Activated CD4-positive, CD25-positive, alpha-beta regulatory T cell treated with anti-CD3 and anti-CD28 coated beads, Interleukin-2, amount 50 U/mL, for 24 hours (primary cell): ENCODE measurements at regions not wholly inside any gene's neighbourhood (a gene's known extent, or its start where the extent isn't known, plus 50 kb on each side); places are given as distances from the start of the nearest gene placed in this dataset.

Source experiments
- ATAC-seq, 2 donors: fragments of 150-1000 bp; cut with Tn5 transposase; one replicate each; pipeline ENCODE4 v1.10.0; 2021; ENCODE audit warnings: mild to moderate bottlenecking in 1 of 2, moderate library complexity in 1 of 2

DNA sequence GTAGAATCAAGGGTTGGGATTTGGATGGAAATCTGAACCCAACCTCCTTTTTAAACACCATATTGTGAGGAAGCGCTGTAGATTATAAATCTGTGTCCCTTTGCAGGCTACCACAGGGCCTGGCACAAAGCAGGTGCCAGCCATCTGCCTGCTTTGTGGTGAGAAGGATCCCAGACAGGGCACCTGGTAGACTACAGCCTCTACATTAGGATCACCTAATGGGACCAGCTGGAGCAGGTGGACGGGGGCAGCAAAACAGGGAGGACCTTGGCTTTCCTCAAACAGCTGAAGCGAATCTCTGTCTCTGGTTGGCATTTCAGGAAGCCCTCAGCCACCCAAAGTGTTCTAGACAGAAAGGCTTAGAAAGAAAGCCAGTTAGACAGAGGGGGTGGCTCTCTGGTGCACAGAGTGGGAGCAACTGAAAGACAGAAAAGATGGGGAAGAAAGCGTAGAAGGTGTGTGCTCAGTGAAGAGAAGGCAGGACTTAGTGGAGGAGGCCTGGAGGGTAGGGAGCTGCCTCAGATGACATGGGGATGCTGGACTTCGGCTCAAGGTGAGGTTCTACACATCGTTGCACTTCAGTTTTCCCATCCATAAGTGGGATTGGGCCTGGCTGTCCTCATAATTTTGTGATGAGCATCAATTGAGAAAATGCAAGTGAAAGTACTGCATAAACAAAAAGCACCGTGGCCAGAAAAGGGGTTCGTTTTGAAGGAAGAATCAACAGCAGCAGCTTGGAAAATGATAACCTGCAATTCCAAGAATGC, 350.8 kb downstream of the CYRIA start:
- ATAC-seq, result no peak

DNA sequence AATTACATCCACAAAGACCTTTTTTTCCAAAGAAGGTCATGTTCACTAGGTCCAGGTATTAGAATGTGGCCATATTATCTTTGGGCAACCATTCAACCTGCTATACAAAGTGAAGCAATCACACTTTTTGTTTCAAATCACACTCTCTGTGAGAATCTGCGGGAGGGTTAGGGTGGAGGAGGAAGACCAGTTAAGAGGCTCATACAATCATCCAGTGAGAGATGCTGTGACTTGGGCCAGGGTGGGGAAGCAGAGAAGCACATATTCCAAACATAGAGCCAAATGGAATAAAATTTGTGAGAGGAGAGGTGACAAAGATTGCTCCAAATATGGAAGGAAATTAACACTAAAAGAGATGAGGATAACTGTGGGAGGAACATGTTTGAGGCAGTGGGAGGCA, 351.6 kb downstream of the CYRIA start:
- ATAC-seq, result no peak

DNA sequence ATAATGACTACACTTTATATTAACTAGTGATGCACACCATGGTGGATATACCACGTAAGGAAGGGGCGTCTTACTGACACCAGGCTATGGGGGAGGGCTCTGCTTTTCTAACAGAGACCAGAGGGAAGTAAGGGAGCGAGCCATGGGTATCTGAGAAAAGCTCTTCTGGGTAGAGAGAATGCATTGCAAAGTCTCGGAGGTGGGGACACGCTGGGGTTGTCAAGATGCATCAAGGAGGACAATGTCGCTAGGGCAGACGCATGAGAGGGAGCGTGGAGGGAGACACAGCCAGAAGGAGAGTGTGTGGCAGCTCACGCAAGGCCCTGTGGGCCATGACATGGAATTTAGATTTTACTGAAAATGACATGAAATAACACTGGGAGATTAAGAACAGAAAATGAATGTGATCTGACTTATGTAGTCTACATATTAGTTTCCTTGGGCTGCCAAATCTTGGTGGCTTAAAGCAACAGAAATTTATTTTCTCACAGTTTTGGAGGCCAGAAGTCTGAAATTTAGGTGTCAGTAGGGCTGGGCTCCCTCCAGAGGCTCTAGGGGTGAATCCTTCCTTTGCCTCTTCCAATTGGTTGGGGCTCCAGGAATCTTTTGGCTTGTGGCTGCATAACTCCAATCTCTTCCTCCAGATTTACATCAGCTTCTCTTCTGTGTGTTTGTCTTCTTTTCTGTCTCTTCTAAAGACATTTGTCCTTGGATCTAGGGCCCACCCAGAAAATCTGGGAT, 352.2 kb downstream of the CYRIA start:
- ATAC-seq, result no peak

DNA sequence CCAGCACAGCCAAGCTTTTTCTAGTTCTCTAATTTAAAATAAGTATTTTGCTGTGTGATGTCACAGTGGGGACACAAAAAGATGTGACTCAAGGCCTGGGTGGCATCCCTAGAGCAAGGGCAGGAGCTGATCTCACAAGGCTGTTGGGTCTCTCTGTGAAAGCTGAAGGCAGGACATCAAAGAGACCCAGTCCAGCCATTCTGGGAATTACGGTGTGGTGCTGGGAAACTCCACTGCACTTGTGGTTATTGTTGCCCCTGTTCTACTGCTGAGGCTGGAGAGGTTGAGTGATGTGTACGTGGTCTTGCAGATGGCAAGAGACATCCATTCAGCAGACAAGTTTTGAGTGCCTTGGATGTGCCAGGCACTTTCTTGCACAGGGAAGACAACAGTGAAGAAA, 352.9 kb downstream of the CYRIA start:
- no peak for ATAC-seq

DNA sequence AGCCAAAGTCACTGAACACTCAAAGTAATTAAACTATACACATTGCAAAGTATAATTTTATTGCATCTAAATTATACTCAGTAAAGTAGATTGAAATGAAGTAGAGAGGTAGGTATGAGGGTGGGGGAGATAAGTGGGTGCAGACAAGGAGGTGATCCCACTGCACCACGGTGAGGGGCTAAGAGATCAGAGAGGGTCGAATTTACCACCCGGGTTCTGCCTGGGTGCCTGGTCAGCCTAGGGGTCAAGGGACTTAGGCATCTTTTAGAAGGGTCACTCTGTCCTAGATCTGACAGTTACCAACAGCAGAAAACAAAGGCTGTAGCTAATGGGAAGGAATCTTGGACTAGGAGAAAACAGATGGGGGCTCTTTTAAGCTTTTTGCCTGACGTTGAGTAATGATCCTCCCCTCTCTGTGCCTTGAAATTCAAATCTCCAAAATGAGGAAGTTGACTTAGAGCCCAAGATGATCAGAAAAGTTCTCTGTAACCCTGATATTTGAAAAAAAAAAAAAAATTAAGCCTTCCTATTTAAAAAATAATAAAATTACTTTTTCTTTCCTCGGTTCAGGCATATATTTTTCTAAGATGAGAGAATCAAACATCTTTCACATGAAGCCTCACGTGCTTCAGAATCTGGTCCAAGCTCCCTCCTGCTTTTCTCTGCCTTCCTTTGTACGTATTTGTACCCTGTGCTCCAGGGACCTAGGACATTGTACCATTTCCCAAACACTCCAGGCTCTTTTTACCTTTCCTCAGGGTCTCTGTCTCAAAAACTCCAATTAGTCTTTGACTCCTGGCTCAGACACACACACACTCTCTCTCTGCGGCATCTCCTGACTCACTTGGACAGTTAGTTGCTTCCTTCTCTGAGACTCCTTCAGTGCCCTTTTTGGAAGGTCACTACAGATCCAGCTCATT, 353.9 kb downstream of the CYRIA start:
- no peak for ATAC-seq

DNA sequence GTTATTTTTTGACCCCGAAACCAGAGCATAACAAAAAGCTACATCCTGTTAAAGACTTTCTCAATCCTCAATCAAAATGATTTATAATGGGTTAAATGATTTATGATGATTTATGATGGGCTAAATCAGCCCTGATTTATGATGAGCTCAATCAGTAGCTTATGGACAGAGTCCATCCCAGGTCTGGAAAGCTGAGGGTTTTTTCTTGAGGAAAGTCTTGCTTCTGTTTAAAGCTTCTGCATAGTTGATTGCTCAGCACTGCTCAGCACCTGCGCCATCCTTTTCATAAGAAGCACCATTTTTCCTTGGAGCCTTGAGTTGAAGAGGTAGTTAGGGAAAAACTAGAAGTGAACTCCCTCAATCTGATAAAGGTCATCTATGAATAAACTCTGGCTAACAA, 356.8 kb downstream of the CYRIA start:
- no peak for ATAC-seq

DNA sequence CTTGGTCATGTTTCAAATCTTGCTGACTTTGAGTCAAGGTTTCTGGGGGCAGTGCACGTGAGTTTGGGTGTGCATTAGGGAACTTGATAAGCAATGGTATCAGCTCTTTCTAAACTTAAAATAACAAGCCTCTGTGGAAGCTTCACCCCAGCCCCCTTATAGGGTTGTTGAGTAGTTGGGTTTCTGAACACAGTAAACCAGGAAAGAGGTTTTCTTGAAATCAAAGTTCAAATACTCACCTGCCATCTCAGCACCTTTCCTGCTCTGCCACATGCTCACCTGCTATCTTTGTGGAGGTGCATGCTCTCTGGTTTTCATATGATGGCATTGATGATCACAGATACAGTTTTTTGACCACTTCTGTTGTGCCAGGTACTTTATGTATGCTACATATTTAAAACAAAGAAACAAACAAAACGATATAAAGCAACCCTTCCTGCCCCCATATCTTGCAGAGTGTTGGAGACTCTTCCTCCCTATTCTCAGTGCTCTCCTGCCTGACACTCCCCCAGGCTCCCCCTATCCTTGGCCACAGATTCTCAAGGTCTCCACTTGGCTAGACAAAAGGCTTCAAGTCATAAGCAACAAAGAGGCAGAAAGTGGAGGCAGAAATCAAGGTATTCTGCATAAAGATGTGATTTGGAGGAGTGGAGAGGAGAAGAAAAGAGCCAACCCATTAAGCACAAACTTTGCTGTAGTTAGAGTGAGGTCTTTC, 360.6 kb downstream of the CYRIA start:
- no peak for ATAC-seq

DNA sequence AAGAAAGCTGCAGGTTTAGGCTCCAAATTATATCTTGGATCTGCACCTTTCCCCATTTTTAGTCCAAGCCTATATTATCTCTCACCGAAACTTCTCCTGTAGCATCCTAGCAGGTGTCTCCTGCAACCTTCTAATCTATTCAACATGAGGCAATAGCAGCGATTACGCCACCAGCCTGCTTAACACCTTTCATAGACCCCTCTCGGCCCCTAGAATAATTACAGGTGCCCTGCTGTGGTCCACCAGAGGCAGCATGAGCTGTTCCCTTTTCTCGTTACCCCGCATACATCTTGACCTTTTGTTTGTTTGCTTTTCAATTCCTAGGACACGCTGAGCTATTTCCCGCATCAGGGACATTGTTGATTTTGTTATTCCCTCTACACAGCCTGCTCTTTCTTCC, 361.9 kb downstream of the CYRIA start:
- ATAC-seq, result no peak

DNA sequence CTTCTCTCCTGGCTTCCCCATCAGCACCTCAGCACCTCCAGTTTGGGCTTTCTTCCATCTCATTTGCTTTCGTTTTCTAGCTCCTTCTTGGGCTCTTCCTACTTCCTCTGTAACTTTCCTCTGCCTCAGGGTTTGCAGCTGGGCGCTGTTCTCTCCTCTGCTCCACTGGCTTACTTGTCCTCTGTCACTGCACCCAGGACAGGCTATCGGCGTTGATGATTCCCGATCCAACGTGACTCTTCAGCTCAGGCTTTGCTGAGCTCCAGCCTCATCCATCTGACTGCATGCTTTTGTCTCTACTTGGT, 362.4 kb downstream of the CYRIA start:
- no peak for ATAC-seq

DNA sequence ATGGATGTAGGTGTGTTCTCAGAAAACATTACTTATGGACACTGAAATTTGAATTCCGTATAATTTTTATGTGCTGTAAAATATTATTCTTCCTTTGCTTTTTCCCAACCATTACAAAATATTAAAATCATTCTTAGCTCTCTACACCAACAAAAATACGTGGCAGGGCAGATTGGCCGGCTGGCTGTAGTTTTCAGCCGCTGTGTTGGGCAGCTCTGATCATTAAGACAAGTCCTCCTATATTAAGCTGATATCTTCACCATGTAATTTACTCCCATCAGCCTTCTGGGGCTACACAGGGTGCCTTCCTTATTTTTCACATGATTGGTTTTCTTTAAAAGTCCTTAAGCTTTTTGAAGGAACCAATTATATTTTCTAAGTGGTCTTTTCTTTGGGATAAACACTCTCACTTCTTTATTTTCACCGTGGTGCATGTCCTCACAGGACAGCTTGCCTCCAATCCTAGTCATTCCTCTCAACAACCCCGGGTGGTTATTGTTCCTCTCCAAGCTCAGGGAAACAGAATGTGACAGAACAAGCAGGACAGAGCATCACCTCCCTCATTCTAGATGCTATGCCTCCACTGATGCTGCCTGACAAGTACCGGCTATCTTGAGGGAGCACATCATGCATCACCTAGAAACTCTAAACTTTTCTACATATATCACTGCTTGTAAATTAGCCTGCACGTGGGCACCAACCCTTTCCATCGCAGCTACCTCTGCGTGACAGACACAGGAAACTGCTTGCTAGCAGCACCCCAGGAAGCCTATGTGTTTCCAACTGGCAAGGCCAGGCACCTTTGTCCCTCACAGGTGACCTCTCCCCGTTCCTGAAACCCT, 362.3 kb downstream of the MYCN start:
- ATAC-seq, result no peak

DNA sequence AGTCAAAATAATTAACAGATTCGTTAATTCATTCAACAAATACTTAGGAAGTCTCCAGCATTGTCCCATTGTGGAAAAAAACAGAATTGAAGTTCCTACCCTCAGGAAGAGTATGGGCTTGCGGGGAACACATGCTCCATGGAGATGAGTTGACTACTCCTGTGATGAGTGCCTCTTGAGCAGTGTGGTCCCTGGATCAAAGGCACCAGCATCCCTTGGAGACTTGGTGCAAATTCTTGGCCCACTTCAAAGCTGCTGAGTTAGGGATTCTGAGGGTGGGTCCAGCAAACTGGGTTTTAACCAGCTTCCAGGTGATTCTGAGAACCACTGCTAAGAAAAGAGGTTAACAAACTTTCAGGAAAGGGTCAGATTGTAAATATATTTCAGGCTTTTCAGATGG, 361.6 kb downstream of the MYCN start:
- no peak for ATAC-seq

DNA sequence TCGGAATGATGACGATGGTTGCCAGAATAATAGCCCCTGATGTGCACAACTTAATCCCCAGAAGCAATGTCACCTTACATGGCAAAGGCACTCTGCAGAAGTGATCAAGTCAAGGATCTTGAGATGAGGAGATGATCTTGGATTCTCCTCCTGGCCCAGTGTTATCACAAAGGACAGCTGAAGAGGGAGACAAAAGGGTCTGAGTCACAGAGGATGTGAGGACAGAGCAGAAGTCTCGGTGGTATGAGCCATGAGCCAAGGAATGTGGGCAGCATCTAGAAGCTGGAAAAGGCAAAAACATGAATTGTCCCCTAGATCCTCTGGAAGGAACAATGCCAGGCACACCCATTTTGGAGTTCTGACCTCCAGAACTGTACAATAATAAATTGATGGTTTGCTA, 358.5 kb downstream of the MYCN start:
- ATAC-seq, result no peak

DNA sequence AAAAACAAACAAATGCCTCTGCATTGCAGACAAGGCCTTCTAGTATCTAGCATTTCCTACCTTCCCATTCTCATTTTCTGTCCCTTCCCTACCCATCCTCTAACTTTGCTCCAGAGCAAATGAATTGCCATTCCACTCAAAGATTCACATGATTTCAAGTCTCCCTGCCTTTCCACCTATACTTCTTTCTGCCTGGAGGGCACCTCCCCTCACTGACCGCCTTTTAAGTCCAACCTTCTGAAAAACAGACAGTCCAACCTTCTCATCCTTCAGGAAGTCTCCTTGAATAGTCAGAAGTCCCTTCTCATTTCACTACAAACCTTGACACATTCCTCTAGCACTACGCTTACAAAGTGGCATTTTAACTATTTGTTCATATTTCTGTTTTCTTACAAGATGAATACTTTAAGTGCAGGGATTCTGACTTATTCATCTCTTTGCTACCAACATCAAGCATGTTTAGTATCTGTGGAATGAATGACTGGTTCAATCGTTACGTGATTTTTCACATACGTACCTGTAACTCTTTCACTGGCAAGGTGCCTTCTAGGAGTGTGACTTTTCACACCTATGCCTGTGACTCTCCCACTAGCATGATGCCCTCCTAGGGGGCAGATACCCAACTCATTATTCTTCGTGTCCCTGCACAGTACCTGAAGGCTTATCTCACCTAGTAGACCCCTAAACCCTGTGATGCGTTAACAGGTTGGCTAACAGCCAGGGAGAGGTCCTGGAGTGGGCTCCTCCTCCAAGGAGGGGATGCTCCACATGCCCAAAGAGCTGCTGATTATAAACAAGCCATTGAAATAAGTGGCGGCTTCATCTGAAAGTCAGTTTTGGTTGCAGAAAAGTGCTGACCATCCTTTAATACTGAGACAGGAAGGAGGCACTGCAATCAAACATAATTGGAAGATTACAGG, 356.2 kb downstream of the MYCN start:
- ATAC-seq, result no peak

DNA sequence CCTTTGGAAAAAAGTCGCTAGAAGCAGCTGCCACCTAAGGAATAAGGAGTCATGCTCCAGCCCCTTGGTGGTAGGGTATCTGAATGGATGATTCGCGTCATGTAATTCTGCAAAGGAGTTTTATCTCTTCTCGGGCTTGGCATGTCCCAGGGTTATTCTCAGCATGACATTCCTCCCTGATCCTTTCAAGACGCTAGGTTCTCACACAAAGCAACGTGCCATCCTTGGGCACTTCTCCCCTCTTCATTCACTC, 355.6 kb downstream of the MYCN start:
- no peak for ATAC-seq

DNA sequence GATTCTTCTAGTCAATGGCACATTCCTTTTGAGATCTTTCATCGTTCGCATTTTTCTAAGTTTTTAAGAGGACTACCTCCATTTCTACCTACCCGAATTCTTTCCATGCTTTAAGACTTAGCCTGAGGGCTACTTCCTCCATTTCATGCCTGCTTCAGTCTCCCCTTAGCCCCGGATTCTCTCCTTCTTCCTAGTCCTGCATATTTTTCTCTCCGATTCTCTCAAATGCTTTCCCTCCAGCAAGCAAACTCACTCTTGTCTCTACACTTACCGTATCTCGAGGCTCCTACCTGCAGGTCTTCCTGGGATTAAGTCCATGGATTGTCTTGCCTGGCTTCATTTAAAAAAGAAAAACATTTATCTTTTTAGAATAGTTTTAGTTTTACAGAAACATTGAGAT, 354.4 kb downstream of the MYCN start:
- ATAC-seq, result no peak

DNA sequence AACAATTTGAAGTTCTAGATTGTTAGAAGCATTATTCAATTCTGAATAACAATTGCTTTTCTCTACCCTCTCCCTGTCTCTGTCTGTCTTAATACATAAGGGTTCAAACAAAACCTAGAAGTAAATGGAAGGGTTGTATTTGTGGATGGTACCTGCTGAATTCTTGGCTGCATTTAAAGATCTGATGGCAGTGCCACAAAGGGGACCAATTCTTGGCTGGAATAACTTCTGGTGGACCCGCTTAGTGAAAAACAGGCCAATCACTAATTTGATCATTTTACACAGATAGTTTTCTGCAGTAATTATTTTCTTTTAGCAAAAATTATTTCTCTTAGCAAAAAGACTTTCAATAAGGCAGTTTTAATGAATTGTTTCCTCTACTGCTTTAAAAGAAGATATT, 353.5 kb downstream of the MYCN start:
- no peak for ATAC-seq

DNA sequence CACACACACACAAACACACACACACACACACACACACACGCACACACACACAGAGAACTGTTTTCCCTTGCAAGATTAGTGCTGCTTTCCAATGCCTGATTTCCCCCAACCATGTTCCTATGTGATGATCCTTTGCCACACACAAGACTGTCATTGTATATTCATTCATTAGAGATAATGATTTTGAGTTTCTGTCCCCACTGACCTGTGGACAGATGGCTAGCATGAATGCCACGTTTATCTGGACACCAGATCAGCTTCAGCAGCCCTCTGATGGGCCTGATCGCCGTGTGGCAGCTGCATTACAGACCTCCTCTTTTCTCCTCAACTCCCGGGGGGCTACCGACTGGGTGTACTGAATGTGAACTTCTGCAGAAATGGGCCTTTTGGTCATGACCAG, 353.0 kb downstream of the MYCN start:
- ATAC-seq, result no peak

DNA sequence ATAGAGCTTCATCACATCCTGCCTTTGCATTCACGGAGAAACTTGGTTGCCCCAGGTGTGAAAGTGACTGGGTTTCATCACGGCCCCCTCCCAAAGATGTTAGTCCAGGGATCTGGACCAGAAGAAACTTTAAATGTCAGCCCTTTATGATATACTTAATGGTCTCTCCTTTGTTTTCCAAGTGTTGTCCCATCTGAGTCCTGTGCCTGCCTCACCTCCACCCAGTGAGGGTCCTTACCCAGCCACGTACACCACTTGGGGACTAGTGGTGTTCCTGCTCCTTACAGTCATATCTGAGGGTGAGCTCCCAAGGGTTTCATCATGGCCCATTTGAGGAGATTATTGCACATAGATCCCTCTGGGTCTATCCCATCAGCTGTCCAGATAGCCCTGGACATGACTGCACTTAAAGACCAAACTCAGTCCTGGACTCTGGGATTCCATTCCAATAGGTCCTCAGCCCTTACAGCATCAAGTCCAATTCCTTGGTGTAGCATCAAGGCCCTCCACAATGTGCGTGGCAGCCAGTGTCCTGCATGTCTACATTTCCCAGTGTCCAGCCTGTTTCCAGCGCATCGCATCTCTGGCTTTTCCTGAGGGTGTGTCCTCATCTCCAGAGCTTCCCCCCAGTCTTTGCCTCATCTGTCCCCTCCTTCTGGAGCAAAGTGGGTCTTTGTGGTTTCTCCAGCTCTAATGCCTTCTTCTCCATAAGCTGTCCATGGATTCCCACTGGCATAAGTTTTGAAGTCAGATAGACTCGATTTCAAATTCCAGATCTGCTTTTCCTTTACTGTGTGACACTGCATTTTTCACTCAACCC, 351.6 kb downstream of the MYCN start:
- no peak for ATAC-seq

DNA sequence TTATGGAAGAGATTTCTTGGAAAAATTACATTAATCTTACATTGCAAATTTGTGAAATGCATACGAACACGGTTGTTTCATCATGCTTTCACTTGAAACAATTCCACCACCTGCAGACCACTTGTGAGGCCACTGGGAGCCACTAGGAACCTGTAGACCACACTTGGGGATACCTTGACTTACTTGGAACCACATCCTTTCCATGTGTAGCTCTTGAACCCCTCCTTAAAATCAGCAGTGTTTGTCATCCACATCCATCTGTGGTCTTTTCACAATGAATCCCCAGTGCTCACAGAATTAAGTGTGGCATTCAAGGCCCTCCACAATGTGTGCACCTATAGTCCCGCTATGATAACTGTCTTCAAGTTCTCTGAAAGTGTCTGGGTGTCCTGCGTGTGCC, 350.9 kb downstream of the MYCN start:
- ATAC-seq, result no peak

DNA sequence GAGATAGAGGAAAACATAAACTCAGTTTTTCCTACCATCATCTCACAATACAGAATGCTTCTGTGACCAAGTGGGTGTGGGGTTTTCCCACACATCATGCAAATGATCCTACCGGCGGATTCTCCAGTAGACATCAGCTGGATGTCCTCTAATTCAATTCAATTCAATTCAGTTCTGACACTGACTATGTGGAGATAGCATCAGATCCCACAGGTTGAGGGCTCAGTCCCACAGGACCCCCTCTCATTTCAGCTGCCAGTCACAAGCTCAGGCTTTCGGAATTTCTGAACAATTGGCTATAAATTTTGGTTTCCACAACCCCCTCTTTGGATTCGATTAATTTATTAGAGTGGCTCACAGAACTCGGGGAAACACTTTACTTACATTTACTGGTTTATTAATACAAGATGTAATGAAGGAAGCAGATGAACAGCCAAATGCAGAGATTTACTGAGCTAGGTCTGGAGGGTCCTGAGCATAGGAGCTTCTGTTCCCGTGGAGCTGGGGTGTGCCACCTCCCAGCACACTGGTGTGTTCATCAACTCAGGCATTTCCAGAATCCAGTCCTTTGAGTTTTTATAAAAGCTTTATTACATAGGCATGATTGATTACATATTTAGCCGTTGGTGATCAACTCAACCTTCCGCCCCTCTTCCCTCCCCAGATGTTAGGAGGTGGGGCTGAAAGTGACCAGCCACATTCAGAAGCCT, 350.1 kb downstream of the MYCN start:
- no peak for ATAC-seq
